ENCODE measurements at regions not wholly inside any gene's neighbourhood (a gene's known extent, or its start where the extent isn't known, plus 50 kb on each side); places are given as distances from the start of the nearest gene placed in this dataset.

DNA sequence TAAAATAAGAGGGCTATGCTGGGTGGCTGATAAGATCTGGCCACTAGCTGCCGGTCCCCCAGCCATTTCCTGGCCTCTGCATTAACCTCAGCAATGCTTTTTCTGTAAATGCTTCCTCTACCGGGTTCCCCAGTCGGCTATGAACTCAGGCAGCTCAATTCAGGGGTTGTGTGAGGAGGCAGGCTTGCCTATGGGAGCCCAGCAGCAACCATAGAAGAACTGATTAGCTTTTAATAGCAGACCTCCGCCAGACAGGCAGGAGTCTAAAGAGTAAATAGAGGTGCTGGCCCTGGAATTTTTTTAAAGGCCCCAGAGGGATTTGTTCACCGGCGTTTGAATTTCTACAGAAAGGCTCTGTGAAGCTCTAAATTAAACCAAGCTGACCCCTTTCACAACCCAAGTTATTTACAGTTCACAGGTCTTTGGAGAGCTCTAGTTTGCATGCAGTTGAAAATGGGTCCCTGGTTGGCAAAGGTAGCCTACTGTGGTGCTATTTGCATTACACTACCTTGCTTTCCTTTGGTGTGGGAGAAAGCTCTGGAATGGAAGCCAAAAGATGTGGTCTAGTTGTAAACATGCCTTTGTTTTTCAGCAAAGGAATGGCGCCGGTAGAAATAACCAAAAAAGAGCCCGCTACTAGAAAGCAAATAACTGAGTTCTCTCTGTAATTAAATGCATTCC, 289.7 kb upstream of the SEMA6A start:
- no peaks in the 10 kb centered on the region for H3K4me1 ChIP-seq
- no peak overlapping the region for H3K27ac ChIP-seq
- H3K36me3 ChIP-seq, result no peaks in the 10 kb centered on the region
- no peak for TF ChIP-seq POLR2A (IDR thresholded peaks at IDR 0.05)
- TF ChIP-seq, protein P1, sequence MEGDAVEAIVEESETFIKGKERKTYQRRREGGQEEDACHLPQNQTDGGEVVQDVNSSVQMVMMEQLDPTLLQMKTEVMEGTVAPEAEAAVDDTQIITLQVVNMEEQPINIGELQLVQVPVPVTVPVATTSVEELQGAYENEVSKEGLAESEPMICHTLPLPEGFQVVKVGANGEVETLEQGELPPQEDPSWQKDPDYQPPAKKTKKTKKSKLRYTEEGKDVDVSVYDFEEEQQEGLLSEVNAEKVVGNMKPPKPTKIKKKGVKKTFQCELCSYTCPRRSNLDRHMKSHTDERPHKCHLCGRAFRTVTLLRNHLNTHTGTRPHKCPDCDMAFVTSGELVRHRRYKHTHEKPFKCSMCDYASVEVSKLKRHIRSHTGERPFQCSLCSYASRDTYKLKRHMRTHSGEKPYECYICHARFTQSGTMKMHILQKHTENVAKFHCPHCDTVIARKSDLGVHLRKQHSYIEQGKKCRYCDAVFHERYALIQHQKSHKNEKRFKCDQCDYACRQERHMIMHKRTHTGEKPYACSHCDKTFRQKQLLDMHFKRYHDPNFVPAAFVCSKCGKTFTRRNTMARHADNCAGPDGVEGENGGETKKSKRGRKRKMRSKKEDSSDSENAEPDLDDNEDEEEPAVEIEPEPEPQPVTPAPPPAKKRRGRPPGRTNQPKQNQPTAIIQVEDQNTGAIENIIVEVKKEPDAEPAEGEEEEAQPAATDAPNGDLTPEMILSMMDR (IDR thresholded peaks at IDR 0.05), result no peak
- no peak overlapping the region for H3K4me3 ChIP-seq
- no peaks in the 10 kb centered on the region for H3K27me3 ChIP-seq
- no peaks in the 10 kb centered on the region for H3K9me3 ChIP-seq
- no peak for DNase-seq

DNA sequence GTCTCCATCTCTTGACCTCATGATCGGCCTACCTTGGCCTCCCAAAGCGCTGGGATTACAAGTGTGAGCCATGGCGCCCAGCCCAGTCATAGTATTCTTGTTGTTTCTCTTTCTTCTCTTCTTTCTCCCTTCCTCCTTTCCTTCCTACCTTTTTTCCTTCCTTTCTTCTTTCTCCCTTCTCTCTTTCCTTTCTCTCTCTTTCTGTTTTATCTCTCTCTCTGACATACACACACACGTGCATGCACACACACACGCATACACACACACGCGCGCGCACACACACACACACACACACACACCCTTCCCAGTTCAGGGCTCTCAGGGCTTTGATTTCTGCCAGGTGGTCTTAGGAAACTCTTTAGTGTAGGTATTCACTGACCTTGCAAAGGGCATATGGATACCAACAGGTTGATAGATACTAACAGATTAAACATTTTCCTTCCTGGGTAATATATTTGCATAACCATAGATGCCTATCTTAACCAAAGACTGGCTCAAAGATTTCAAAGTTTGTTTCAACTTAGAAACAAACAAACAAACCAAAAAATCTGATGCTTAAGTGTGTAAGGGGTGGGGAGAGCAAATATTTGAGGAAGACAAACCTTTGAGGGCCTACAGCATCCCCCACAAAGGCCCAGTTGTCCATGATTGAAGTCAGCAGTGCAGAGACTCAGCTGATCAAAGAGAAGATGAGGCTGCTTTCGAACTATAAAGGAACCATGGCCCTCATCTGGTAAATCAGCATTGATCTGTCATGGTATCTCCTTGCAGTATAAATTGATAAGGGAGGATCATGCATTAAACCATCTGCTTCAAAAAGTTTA, 288.2 kb upstream of the SEMA6A start:
- TF ChIP-seq, protein P1 (IDR thresholded peaks at IDR 0.05), result no peak
- no peak for TF ChIP-seq POLR2A (IDR thresholded peaks at IDR 0.05)
- no peak for DNase-seq
- Histone ChIP-seq H3K36me3 (no peaks in the 10 kb centered on the region), H3K9me3 (no peaks in the 10 kb centered on the region), H3K27me3 (no peaks in the 10 kb centered on the region), H3K4me1 (no peaks in the 10 kb centered on the region), H3K27ac (no peak overlapping the region), H3K4me3 (no peak overlapping the region)

DNA sequence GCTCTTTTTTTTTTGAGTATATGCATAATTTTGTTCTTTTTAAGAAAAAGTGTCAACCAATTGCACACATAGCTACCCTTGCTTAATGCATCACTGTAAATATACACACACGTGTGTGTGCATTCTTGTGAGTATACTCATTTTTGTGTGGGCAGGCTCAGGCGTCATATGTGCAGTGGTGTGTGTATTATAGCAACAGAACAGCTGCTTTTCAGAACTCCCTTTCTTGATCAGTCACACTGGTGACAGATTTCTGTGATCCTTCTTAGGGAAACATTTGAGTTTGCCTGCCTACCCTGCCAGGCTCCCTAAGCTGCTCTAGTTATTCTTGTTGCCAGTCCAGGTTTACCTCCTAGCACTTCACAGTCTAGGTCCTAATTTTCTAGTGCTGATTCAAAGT, 287.0 kb upstream of the SEMA6A start:
- no peak for TF ChIP-seq POLR2A (IDR thresholded peaks at IDR 0.05)
- TF ChIP-seq, protein P1 (IDR thresholded peaks at IDR 0.05), result no peak
- no peaks in the 10 kb centered on the region for H3K36me3 ChIP-seq
- H3K4me1 ChIP-seq, result no peaks in the 10 kb centered on the region
- no peak overlapping the region for H3K27ac ChIP-seq
- no peaks in the 10 kb centered on the region for H3K9me3 ChIP-seq
- no peaks in the 10 kb centered on the region for H3K27me3 ChIP-seq
- no peak overlapping the region for H3K4me3 ChIP-seq
- no peak for DNase-seq

DNA sequence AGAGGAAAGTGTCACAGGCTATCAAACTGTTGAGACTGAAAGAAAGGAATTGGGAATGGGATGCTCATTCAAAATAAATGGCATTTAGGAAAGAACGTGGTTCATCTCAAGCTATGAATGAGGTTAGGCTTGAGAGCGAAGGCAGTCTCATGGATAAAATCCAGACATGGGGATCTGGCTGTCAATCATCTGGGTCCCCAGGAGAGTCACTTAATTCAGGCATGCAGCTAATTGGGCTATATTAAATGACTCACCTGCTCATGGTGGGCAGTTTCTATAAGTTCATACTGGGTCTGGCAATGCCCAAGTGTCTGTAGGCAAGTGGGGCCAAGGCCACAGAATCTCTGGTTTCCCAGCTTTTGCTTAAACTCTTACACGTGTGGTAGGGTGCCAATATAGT, 286.5 kb upstream of the SEMA6A start:
- no peak for DNase-seq
- H3K36me3 ChIP-seq, result no peaks in the 10 kb centered on the region
- H3K9me3 ChIP-seq, result no peaks in the 10 kb centered on the region

DNA sequence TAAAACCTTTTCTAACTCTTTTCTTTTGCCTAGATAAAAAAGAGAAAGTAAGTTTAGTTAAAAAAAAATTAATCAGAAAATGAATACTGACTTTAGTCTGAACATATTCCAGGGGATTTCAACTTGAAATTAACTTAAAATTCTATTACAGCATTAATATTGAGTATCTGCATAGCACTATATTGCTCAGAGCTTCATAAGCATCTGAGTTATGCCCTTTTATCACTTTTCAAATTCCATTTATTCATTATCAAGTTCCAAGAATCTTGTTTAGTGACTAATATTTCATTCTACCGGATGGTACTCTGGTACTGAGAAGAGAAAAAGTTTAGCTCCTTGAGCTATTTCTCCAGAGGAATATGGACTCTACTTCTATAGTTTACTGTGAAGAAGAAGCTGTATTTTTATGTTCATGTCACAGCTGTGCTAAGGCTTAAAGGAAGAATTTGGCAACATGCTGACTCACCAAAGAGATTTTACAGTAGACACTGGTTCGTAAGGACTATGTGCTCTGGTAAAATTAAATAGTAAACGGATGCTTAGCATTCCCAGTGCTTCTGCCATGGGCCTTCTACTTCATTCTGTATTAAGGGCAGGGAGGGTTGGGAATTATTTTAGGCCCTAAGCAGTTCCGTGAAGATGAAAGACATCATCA, 285.2 kb upstream of the SEMA6A start:
- Histone ChIP-seq H3K27ac (no peak overlapping the region), H3K4me1 (no peaks in the 10 kb centered on the region), H3K4me3 (no peak overlapping the region), H3K36me3 (no peaks in the 10 kb centered on the region), H3K27me3 (no peaks in the 10 kb centered on the region), H3K9me3 (no peaks in the 10 kb centered on the region)
- DNase-seq, result no peak
- no peak for TF ChIP-seq POLR2A (IDR thresholded peaks at IDR 0.05)
- TF ChIP-seq, protein P1 (IDR thresholded peaks at IDR 0.05), result no peak

More for the DNA sequence above, 286.5 kb upstream of the SEMA6A start:
- Histone ChIP-seq H3K27me3 (no peaks in the 10 kb centered on the region), H3K4me1 (no peaks in the 10 kb centered on the region), H3K4me3 (no peak overlapping the region), H3K27ac (no peak overlapping the region)
- no peak for TF ChIP-seq POLR2A (IDR thresholded peaks at IDR 0.05)
- TF ChIP-seq, protein P1 (IDR thresholded peaks at IDR 0.05), result no peak

All from Peyer's patch (tissue), 4 donors.